Ishikawa (cell line): ENCODE measurements at regions not wholly inside any gene's neighbourhood (a gene's known extent, or its start where the extent isn't known, plus 50 kb on each side); places are given as distances from the start of the nearest gene placed in this dataset.

ENCODE experiments used
- EGR1 ChIP-seq: IDR thresholded peaks from 2 replicates; pipeline ENCODE4 v1.6.1; 2012
- NFIC ChIP-seq: IDR thresholded peaks from 2 replicates; pipeline ENCODE4 v1.6.1; 2012
- RAD21 ChIP-seq: IDR thresholded peaks from 2 replicates; pipeline ENCODE4 v1.6.1; 2012; ENCODE audit warnings: low read depth
- USF1 ChIP-seq: IDR thresholded peaks from 2 replicates; pipeline ENCODE4 v1.6.1; 2012

GRCh38 chr16:16938009-16938408 lies 532.8 kb downstream of the XYLT1 start:
- TF ChIP-seq EGR1 (no peak), RAD21 (no peak), NFIC (no peak), USF1 (no peak)
